ENCODE measurements at regions not wholly inside any gene's neighbourhood (a gene's known extent, or its start where the extent isn't known, plus 50 kb on each side); places are given as distances from the start of the nearest gene placed in this dataset.

DNA sequence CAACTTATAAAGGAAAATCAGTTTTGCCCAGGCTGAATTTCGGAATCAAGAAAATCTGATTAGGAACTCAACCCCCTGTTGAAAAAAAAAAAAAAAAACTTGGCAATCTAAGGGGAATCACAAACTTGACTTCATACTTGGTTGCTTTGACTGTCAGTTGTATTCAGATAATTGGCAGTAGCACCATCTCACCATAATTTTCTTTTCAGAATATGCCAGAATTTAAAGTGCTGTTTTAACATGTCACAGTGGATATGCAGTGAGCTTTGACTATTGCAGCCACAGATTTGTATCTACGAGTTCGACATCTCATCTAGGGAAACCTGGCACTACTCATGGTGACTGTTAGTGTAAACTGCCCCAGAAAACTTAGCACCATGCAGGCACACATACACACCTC is 761.4 kb upstream of the KLHL29 start:
- TF ChIP-seq YY1 (IDR thresholded peaks at IDR 0.05; ENCODE audit: insufficient read depth, insufficient read length) (no peak), ZNF274 (IDR thresholded peaks at IDR 0.05; ENCODE audit: low read depth, low read length) (no peak)
